Gastroesophageal sphincter (tissue), 3 donors: ENCODE measurements at regions not wholly inside any gene's neighbourhood (a gene's known extent, or its start where the extent isn't known, plus 50 kb on each side); places are given as distances from the start of the nearest gene placed in this dataset.

Source experiments
- CTCF ChIP-seq, 4 experiments: fragments of 200-600 bp in 2 of 4; fragments of 450-650 bp in 2 of 4; sonication (generic) in 1 of 4; IDR thresholded peaks; one replicate each; pipeline ENCODE4 v1.5.1; 2017 to 2019; ENCODE audit warnings: antibody characterized with exemption in 4 of 4, mild to moderate bottlenecking in 2 of 4, moderate library complexity in 2 of 4
- EP300 ChIP-seq: sonication (generic); formaldehyde crosslinking; IDR thresholded peaks from one replicate; pipeline ENCODE4 v1.6.1; 2017; ENCODE audit warnings: antibody characterized with exemption, mild to moderate bottlenecking
- POLR2A ChIP-seq, 2 donors: fragments of 450-650 bp; IDR thresholded peaks; one replicate each; pipeline ENCODE4 v1.6.1; 2017; ENCODE audit warnings: antibody characterized with exemption in 2 of 2, mild to moderate bottlenecking in 2 of 2, moderate library complexity in 1 of 2
- POLR2AphosphoS5 ChIP-seq: sonication (generic); formaldehyde crosslinking; IDR thresholded peaks from one replicate; pipeline ENCODE4 v1.6.1; 2017; ENCODE audit warnings: antibody characterized with exemption

- TF ChIP-seq CTCF (IDR thresholded peaks at IDR 0.05) (no peak), POLR2AphosphoS5 (no peak), POLR2A (IDR thresholded peaks at IDR 0.05) (no peak), EP300 (no peak)
These were observed 2220.7 kb upstream of the RAG2 start for GRCh38 chr11:38818720-38819119.
